NT2/D1 (cell line): ENCODE measurements at regions not wholly inside any gene's neighbourhood (a gene's known extent, or its start where the extent isn't known, plus 50 kb on each side); places are given as distances from the start of the nearest gene placed in this dataset.
"Not testable (repeated sequence)": the region's sequence is repeated elsewhere in the genome, so short reads cannot be mapped to it uniquely, and the experiment has no call there.

ENCODE experiments used
- SUZ12 ChIP-seq: IDR thresholded peaks from 2 replicates; pipeline ENCODE4 v1.6.1; 2011; ENCODE audit not compliant: insufficient read length, insufficient read depth; ENCODE audit errors: extremely low read depth
- ZNF274 ChIP-seq: IDR thresholded peaks from 2 replicates; pipeline ENCODE4 v1.6.1; 2011; ENCODE audit warnings: mild to moderate bottlenecking, low read depth, low read length

- TF ChIP-seq SUZ12, ZNF274: not testable (repeated sequence)
Observed at GRCh38 chr21:31787691-31788090, 55.8 kb upstream of the SCAF4 start.
